CD8-positive, alpha-beta memory T cell (primary cell): ENCODE measurements at regions not wholly inside any gene's neighbourhood (a gene's known extent, or its start where the extent isn't known, plus 50 kb on each side); places are given as distances from the start of the nearest gene placed in this dataset.

Experiments used
- CTCF ChIA-PET: fragments of 350-600 bp; sonication (Branson Sonifier 250); formaldehyde crosslinking; loops from one replicate; lab custom pipeline; 2021; ENCODE audit warnings: antibody characterized with exemption; lab: Charles Lee
- POLR2A ChIA-PET: fragments of 350-600 bp; sonication (Branson Sonifier 250); formaldehyde crosslinking; loops from one replicate; lab custom pipeline; 2021; ENCODE audit warnings: antibody characterized with exemption; lab: Charles Lee
- DNase-seq, 5 donors: peaks; one replicate each; pipeline versions ENCODE4 v3.0.0 to v3.0.0-alpha.2; 2020 to 2022; ENCODE audit warnings: mixed read lengths in 1 of 5
- H3K27ac ChIP-seq: one replicate; pipeline ENCODE4 v1.7.0; 2013; ENCODE audit warnings: low read depth, mild to moderate bottlenecking, low read length, moderate library complexity
- H3K27me3 ChIP-seq: 2 replicates; pipeline ENCODE4 v1.7.0; 2013; ENCODE audit warnings: low read length, mild to moderate bottlenecking; ENCODE audit not compliant: insufficient read depth, poor library complexity, severe bottlenecking
- H3K36me3 ChIP-seq: 2 replicates; pipeline ENCODE4 v1.7.0; 2013; ENCODE audit warnings: mild to moderate bottlenecking, low read length, moderate library complexity; ENCODE audit not compliant: insufficient read depth
- H3K4me1 ChIP-seq: 2 replicates; pipeline ENCODE4 v1.7.0; 2013; ENCODE audit warnings: mild to moderate bottlenecking, low read length, moderate library complexity; ENCODE audit not compliant: insufficient read depth
- H3K4me3 ChIP-seq: 2 replicates; pipeline ENCODE4 v1.7.0; 2013; ENCODE audit warnings: mild to moderate bottlenecking, low read length
- H3K9me3 ChIP-seq: 2 replicates; pipeline ENCODE4 v1.7.0; 2013; ENCODE audit warnings: mild to moderate bottlenecking, low read length
- H3K27ac Mint-ChIP-seq, 8 donors: one replicate each; pipeline ENCODE4 v1.8.0; 2020 to 2021; ENCODE audit warnings: mixed read lengths in 8 of 8, mild to moderate bottlenecking in 6 of 8, inconsistent platforms in 3 of 8, moderate library complexity in 3 of 8
- H3K27me3 Mint-ChIP-seq, 2 donors: one replicate each; pipeline ENCODE4 v1.8.0; 2020 to 2021; ENCODE audit warnings: mixed read lengths in 2 of 2, mild to moderate bottlenecking in 1 of 2, moderate library complexity in 1 of 2
- H3K36me3 Mint-ChIP-seq, 3 donors: one replicate each; pipeline ENCODE4 v1.8.0; 2020 to 2021; ENCODE audit warnings: mixed read lengths in 3 of 3, inconsistent platforms in 1 of 3, mild to moderate bottlenecking in 1 of 3
- H3K4me1 Mint-ChIP-seq, 3 donors: one replicate each; pipeline ENCODE4 v1.8.0; 2020 to 2021; ENCODE audit warnings: mixed read lengths in 3 of 3, inconsistent platforms in 1 of 3, mild to moderate bottlenecking in 1 of 3
- H3K4me3 Mint-ChIP-seq, 7 donors: one replicate each; pipeline ENCODE4 v1.8.0; 2020 to 2021; ENCODE audit warnings: mixed read lengths in 7 of 7, mild to moderate bottlenecking in 6 of 7, moderate library complexity in 4 of 7, inconsistent platforms in 2 of 7
- H3K9me3 Mint-ChIP-seq, 5 donors: one replicate each; pipeline ENCODE4 v1.8.0; 2020 to 2022; ENCODE audit warnings: mixed read lengths in 5 of 5, mild to moderate bottlenecking in 3 of 5, moderate library complexity in 2 of 5, inconsistent platforms in 1 of 5

DNA sequence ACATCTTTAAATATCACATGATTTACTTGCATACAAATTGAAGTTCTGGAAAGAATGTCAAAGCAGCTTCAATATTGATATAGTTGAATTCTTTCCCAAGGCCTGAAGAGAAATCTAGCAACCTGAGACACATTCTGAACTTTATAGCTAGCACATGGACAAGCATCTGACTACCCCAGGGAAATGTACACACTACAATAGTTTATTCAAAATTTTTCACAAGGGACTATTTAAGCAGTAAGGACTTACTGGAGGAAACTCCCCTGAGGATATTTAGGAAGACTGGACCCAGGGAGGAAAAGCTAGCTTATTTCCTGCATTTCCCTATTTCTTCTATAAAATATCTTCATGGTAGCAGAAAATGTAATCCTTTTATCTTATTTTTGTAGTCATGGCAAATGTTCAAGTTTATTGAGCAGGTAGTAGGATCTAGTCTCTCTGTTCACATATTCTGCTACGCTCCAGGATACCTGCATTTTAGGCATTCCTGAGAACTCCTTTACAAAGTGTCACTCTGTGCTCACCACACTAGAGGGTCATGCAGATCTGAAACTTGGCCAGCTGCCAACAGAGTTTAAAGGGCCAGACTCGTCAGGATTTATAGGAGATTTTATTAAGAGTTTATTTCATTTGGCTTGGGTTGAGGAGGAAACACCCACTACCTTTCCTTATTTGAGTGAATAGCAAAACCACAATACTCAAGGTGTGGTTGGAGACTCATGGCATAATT lies 348.4 kb upstream of the FTMT start:
- ChIA-PET POLR2A (no interaction called here), CTCF (no interaction called here)
- Mint-ChIP-seq H3K36me3 (no peaks in the 10 kb centered on the region), H3K27me3 (no peaks in the 10 kb centered on the region), H3K4me1 (no peaks in the 10 kb centered on the region), H3K9me3 (peaks cover 0 to 11% (median 4%) of the 10 kb centered on the region in 5 donors), H3K4me3 (no peak overlapping the region), H3K27ac (no peak overlapping the region)
- no peak overlapping the region for H3K27ac ChIP-seq
- no peaks in the 10 kb centered on the region for H3K36me3 ChIP-seq
- H3K4me3 ChIP-seq = no peak overlapping the region
- no peaks in the 10 kb centered on the region for H3K9me3 ChIP-seq
- H3K4me1 ChIP-seq = no peaks in the 10 kb centered on the region
- no peak for DNase-seq
- no peaks in the 10 kb centered on the region for H3K27me3 ChIP-seq

DNA sequence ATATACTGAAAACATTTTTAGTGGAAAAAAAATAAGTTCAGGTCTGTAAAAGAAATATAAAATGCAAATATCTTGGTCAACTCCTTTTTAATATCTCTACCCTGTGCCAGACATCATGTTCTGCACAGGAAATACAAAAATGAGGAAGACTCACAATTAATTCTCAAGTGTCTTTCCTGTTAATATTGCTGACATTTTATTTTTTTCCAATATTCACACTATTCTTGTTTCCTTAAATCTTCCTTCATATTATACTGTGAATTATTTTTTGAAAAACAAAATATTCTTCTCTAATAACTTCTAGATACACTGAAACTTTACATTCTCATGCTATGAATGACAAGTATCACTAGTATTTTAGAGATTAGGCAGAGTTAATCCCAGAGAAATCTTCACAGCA lies 334.7 kb upstream of the FTMT start:
- Histone ChIP-seq H3K36me3 (no peaks in the 10 kb centered on the region), H3K27me3 (no peaks in the 10 kb centered on the region), H3K27ac (no peak overlapping the region), H3K4me1 (no peaks in the 10 kb centered on the region), H3K9me3 (no peaks in the 10 kb centered on the region), H3K4me3 (no peak overlapping the region)
- Mint-ChIP-seq H3K27me3 (no peaks in the 10 kb centered on the region), H3K4me1 (no peaks in the 10 kb centered on the region), H3K4me3 (no peak overlapping the region), H3K36me3 (no peaks in the 10 kb centered on the region), H3K27ac (no peak overlapping the region), H3K9me3 (peaks cover 0 to 26% (median 8%) of the 10 kb centered on the region in 5 donors)
- no peak for DNase-seq
- ChIA-PET POLR2A (no interaction called here), CTCF (no interaction called here)

GRCh38 chr5:121525706-121526105 lies 326.0 kb upstream of the FTMT start:
- Histone ChIP-seq H3K27me3 (no peaks in the 10 kb centered on the region), H3K36me3 (no peaks in the 10 kb centered on the region), H3K27ac (no peak overlapping the region), H3K9me3 (no peaks in the 10 kb centered on the region), H3K4me3 (no peak overlapping the region), H3K4me1 (no peaks in the 10 kb centered on the region)
- Mint-ChIP-seq H3K4me3 (no peak overlapping the region), H3K9me3 (peaks cover 5 to 13% (median 6%) of the 10 kb centered on the region in 5 donors), H3K27ac (no peak overlapping the region), H3K36me3 (no peaks in the 10 kb centered on the region), H3K4me1 (no peaks in the 10 kb centered on the region), H3K27me3 (no peaks in the 10 kb centered on the region)
- no peak for DNase-seq
- POLR2A ChIA-PET = no interaction called here
- CTCF ChIA-PET = no interaction called here

- H3K27me3 Mint-ChIP-seq = no peaks in the 10 kb centered on the region
- Histone ChIP-seq H3K9me3 (no peaks in the 10 kb centered on the region), H3K4me1 (no peaks in the 10 kb centered on the region), H3K27ac (no peak overlapping the region), H3K36me3 (no peaks in the 10 kb centered on the region), H3K4me3 (no peak overlapping the region), H3K27me3 (no peaks in the 10 kb centered on the region)
- H3K4me1 Mint-ChIP-seq = no peaks in the 10 kb centered on the region
- H3K9me3 Mint-ChIP-seq = peaks cover 5 to 10% (median 6%) of the 10 kb centered on the region in 5 donors
- ChIA-PET POLR2A (no interaction called here), CTCF (no interaction called here)
- no peak overlapping the region for H3K4me3 Mint-ChIP-seq
- no peaks in the 10 kb centered on the region for H3K36me3 Mint-ChIP-seq
- H3K27ac Mint-ChIP-seq = no peak overlapping the region
- no peak for DNase-seq
These were observed 324.8 kb upstream of the FTMT start for GRCh38 chr5:121526908-121527307.

DNA sequence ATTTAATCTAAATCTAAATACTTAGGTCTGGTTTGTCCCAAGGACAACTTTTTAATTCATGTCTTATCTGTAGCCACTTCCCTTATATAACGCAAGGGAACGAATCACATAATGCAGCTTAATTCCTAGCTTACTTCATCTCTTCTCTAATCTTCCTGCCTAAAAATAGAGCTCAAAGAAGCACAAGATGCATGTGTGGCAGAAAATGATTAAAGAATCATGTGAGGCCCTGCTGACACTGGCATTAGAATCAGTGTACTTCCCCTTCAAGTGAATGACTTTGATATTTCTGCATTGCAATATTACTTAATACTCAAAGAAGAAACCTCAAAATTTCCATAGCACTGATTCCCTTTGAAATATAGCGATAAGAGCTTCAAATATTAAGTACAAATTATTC lies 317.9 kb upstream of the FTMT start:
- Histone ChIP-seq H3K27ac (no peak overlapping the region), H3K36me3 (no peaks in the 10 kb centered on the region), H3K4me3 (no peak overlapping the region), H3K27me3 (no peaks in the 10 kb centered on the region), H3K9me3 (no peaks in the 10 kb centered on the region), H3K4me1 (no peaks in the 10 kb centered on the region)
- peaks cover 4 to 28% (median 12%) of the 10 kb centered on the region in 5 donors for H3K9me3 Mint-ChIP-seq
- H3K36me3 Mint-ChIP-seq = no peaks in the 10 kb centered on the region
- H3K4me1 Mint-ChIP-seq = no peaks in the 10 kb centered on the region
- DNase-seq = no peak
- ChIA-PET POLR2A (no interaction called here), CTCF (no interaction called here)
- H3K27me3 Mint-ChIP-seq = no peaks in the 10 kb centered on the region
- no peak overlapping the region for H3K27ac Mint-ChIP-seq
- no peak overlapping the region for H3K4me3 Mint-ChIP-seq

GRCh38 chr5:121550989-121551388 lies 300.7 kb upstream of the FTMT start:
- POLR2A ChIA-PET = no interaction called here
- Histone ChIP-seq H3K9me3 (no peaks in the 10 kb centered on the region), H3K27me3 (no peaks in the 10 kb centered on the region), H3K4me3 (no peak overlapping the region), H3K27ac (no peak overlapping the region), H3K4me1 (no peaks in the 10 kb centered on the region), H3K36me3 (no peaks in the 10 kb centered on the region)
- Mint-ChIP-seq H3K27me3 (no peaks in the 10 kb centered on the region), H3K27ac (no peak overlapping the region), H3K9me3 (peaks cover 2 to 25% (median 9%) of the 10 kb centered on the region in 5 donors), H3K36me3 (no peaks in the 10 kb centered on the region), H3K4me3 (no peak overlapping the region), H3K4me1 (no peaks in the 10 kb centered on the region)
- CTCF ChIA-PET = no interaction called here
- no peak for DNase-seq

DNA sequence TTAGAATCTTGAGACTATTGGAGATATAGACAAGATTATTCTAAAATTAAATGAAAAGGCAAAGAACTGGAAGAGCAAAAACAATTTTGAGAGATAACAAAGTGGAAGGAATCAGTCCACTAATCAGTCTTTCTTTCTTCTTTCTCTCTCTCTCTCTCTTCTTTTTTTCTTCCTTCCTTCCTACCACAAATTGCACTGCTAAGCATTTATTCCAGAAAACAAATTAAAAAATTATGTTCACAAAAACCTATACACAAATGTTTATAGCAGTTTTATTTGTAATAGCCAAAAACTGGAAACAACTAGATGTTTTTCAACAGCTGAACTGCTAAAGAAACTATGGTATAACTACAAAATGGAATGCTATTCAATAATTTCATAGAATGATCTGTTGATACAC lies 291.9 kb upstream of the FTMT start:
- POLR2A ChIA-PET = no interaction called here
- H3K4me1 Mint-ChIP-seq = no peaks in the 10 kb centered on the region

GRCh38 chr5:121572061-121572460 lies 279.6 kb upstream of the FTMT start:
- H3K27me3 Mint-ChIP-seq = no peaks in the 10 kb centered on the region
- CTCF ChIA-PET = no interaction called here
- H3K4me3 ChIP-seq = no peak overlapping the region
- POLR2A ChIA-PET = no interaction called here
- peaks cover 0 to 1% (median 0%) of the 10 kb centered on the region in 3 donors for H3K36me3 Mint-ChIP-seq
- H3K27ac ChIP-seq = no peak overlapping the region
- H3K9me3 ChIP-seq = no peaks in the 10 kb centered on the region
- H3K9me3 Mint-ChIP-seq = peaks cover 0 to 8% (median 5%) of the 10 kb centered on the region in 5 donors
- H3K4me3 Mint-ChIP-seq = no peak overlapping the region
- no peaks in the 10 kb centered on the region for H3K4me1 Mint-ChIP-seq
- no peaks in the 10 kb centered on the region for H3K36me3 ChIP-seq
- no peak for DNase-seq
- no peaks in the 10 kb centered on the region for H3K4me1 ChIP-seq
- H3K27me3 ChIP-seq = no peaks in the 10 kb centered on the region
- H3K27ac Mint-ChIP-seq = no peak overlapping the region

More for the DNA sequence above, 291.9 kb upstream of the FTMT start:
- no peaks in the 10 kb centered on the region for H3K9me3 ChIP-seq
- H3K4me3 ChIP-seq = no peak overlapping the region
- no peak overlapping the region for H3K4me3 Mint-ChIP-seq
- H3K27me3 ChIP-seq = no peaks in the 10 kb centered on the region
- H3K36me3 Mint-ChIP-seq = no peaks in the 10 kb centered on the region
- CTCF ChIA-PET = no interaction called here
- H3K4me1 ChIP-seq = no peaks in the 10 kb centered on the region
- H3K27ac ChIP-seq = no peak overlapping the region
- H3K27ac Mint-ChIP-seq = no peak overlapping the region
- DNase-seq = no peak
- H3K9me3 Mint-ChIP-seq = peaks cover 0 to 14% (median 9%) of the 10 kb centered on the region in 5 donors
- H3K36me3 ChIP-seq = no peaks in the 10 kb centered on the region
- no peaks in the 10 kb centered on the region for H3K27me3 Mint-ChIP-seq
